HL-60 (cell line): ENCODE measurements at regions not wholly inside any gene's neighbourhood (a gene's known extent, or its start where the extent isn't known, plus 50 kb on each side); places are given as distances from the start of the nearest gene placed in this dataset.

Source experiments
- CTCF ChIP-seq: IDR thresholded peaks from one replicate; pipeline ENCODE4 v1.5.1; 2011; ENCODE audit warnings: low read length, control low read depth, inconsistent platforms; ENCODE audit not compliant: insufficient read depth
- POLR2AphosphoS5 ChIP-seq: IDR thresholded peaks from 2 replicates; pipeline ENCODE4 v1.6.1; 2012; ENCODE audit warnings: low read depth
- REST ChIP-seq: IDR thresholded peaks from 2 replicates; pipeline ENCODE4 v1.6.1; 2012; ENCODE audit warnings: low read depth; ENCODE audit not compliant: insufficient replicate concordance

- TF ChIP-seq POLR2AphosphoS5 (no peak), CTCF (no peak), REST (no peak)
These were observed 259.0 kb downstream of the IRX2 start for GRCh38 chr5:2492476-2492875.
